ENCODE measurements at regions not wholly inside any gene's neighbourhood (a gene's known extent, or its start where the extent isn't known, plus 50 kb on each side); places are given as distances from the start of the nearest gene placed in this dataset.

GRCh38 chr3:188099907-188100306 is 54.0 kb upstream of the LPP start:
- Histone ChIP-seq H3K9ac (replicated peaks; ENCODE audit: extremely low read depth, insufficient read depth, low read length) (no peak overlapping the region), H3K9me3 (replicated peaks; ENCODE audit: control insufficient read depth, insufficient read depth, low read length) (no peaks in the 10 kb centered on the region), H4K20me1 (replicated peaks; ENCODE audit: control insufficient read depth, extremely low read depth, insufficient read depth, low read length) (no peaks in the 10 kb centered on the region), H3K4me2 (ENCODE audit: insufficient read depth, low read length) (no peak overlapping the region), H3K36me3 (ENCODE audit: control insufficient read depth in 2 of 2, extremely low read depth in 1 of 2, insufficient read depth in 2 of 2, low read length in 2 of 2) (no peaks in the 10 kb centered on the region), H3K4me3 (replicated peaks in 1 of 3; ENCODE audit: insufficient read depth in 1 of 3, low read depth in 1 of 3, low read length in 3 of 3) (no peak overlapping the region), H3K4me1 (ENCODE audit: control insufficient read depth, extremely low read depth, insufficient read depth, low read length) (no peaks in the 10 kb centered on the region), H2AFZ (ENCODE audit: low read depth, low read length) (no peak overlapping the region), H3K27ac (ENCODE audit: insufficient read depth, low read depth, low read length) (no peak overlapping the region), H3K79me2 (ENCODE audit: control insufficient read depth, insufficient read depth, low read length) (no peaks in the 10 kb centered on the region), H3K27me3 (ENCODE audit: control insufficient read depth in 2 of 2, insufficient read depth in 2 of 2, low read length in 2 of 2) (no peaks in the 10 kb centered on the region), H3K9me1 (replicated peaks; ENCODE audit: control insufficient read depth, extremely low read depth, insufficient read depth, low read length) (no peaks in the 10 kb centered on the region)
- FAIRE-seq (no peak), DNase-seq (ENCODE audit: low read depth, low spot score) (no peak)
- CTCF ChIA-PET: no interaction called here
- POLR2A ChIA-PET: no interaction called here
- no peak for TF ChIP-seq EZH2 (IDR thresholded peaks at IDR 0.05; ENCODE audit: borderline replicate concordance, low read depth, low read length, severe bottlenecking)
- TF ChIP-seq MYC (IDR thresholded peaks at IDR 0.05; ENCODE audit: low read depth, low read length): no peak
- TF ChIP-seq, protein P1, sequence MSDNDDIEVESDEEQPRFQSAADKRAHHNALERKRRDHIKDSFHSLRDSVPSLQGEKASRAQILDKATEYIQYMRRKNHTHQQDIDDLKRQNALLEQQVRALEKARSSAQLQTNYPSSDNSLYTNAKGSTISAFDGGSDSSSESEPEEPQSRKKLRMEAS (IDR thresholded peaks at IDR 0.05; ENCODE audit: insufficient read depth, insufficient read length): no peak
- TF ChIP-seq JUN (IDR thresholded peaks at IDR 0.05; ENCODE audit: borderline replicate concordance, insufficient read depth, insufficient read length, low read depth): no peak
- no peak for TF ChIP-seq POLR2AphosphoS5 (IDR thresholded peaks at IDR 0.05; ENCODE audit: insufficient read depth, low read depth, low read length)
- TF ChIP-seq FOS (IDR thresholded peaks at IDR 0.05; ENCODE audit: borderline replicate concordance, insufficient read depth, low read length): no peak
- no peak for TF ChIP-seq GATA2 (IDR thresholded peaks at IDR 0.05; ENCODE audit: insufficient read depth, insufficient read length, low read depth, low read length)
- TF ChIP-seq POLR2A (IDR thresholded peaks at IDR 0.05; ENCODE audit: low read depth, low read length): no peak
- no peak for TF ChIP-seq CTCF (IDR thresholded peaks at IDR 0.05; ENCODE audit: extremely low read depth in 1 of 2, insufficient read depth in 1 of 2, low read depth in 1 of 2, low read length in 2 of 2)
- no TSS peak for BruUV-seq (replicated peaks)
- intact Hi-C loops (cut with micrococcal nuclease) (no loop called here), dilution Hi-C loops (cut with MboI; ENCODE audit: extremely low pct_ligation_motif_present, low sequenced_read_pairs) (no loop called here)
